ENCODE measurements at regions not wholly inside any gene's neighbourhood (a gene's known extent, or its start where the extent isn't known, plus 50 kb on each side); places are given as distances from the start of the nearest gene placed in this dataset.

GRCh38 chr2:64394153-64394552 is 59.8 kb upstream of the LGALSL start:
- DNase-seq (ENCODE audit: low read depth in 1 of 2, low spot score in 1 of 2), result no peak
- H3K27me3 ChIP-seq, result peaks cover 52% of the 10 kb centered on the region
- H3K36me3 ChIP-seq, result no peaks in the 10 kb centered on the region
- no peak overlapping the region for H3K27ac ChIP-seq
- no peak overlapping the region for H3K4me3 ChIP-seq
- H3K9me3 ChIP-seq (ENCODE audit: low read depth), result no peaks in the 10 kb centered on the region
- no peak for TF ChIP-seq CTCF (IDR thresholded peaks at IDR 0.05; ENCODE audit: low read depth, low read length)
- no peaks in the 10 kb centered on the region for H3K4me1 ChIP-seq (ENCODE audit: low read depth)

GRCh38 chr2:64396001-64396400 is 58.0 kb upstream of the LGALSL start:
- Histone ChIP-seq H3K27me3 (peaks cover 60% of the 10 kb centered on the region), H3K9me3 (ENCODE audit: low read depth) (no peaks in the 10 kb centered on the region), H3K4me3 (no peak overlapping the region), H3K4me1 (ENCODE audit: low read depth) (peaks cover 12% of the 10 kb centered on the region), H3K36me3 (no peaks in the 10 kb centered on the region), H3K27ac (no peak overlapping the region)
- no peak for TF ChIP-seq CTCF (IDR thresholded peaks at IDR 0.05; ENCODE audit: low read depth, low read length)
- DNase-seq (ENCODE audit: low read depth in 1 of 2, low spot score in 1 of 2), result no peak

- Histone ChIP-seq H3K4me1 (ENCODE audit: low read depth) (peaks cover 17% of the 10 kb centered on the region), H3K4me3 (no peak overlapping the region), H3K36me3 (no peaks in the 10 kb centered on the region), H3K27ac (no peak overlapping the region), H3K27me3 (peaks cover 60% of the 10 kb centered on the region), H3K9me3 (ENCODE audit: low read depth) (no peaks in the 10 kb centered on the region)
- TF ChIP-seq CTCF (IDR thresholded peaks at IDR 0.05; ENCODE audit: low read depth, low read length), result no peak
- DNase-seq (ENCODE audit: low read depth in 1 of 2, low spot score in 1 of 2), result no peak
Measured at GRCh38 chr2:64396551-64396950, 57.4 kb upstream of the LGALSL start.

- no peaks in the 10 kb centered on the region for H3K9me3 ChIP-seq (ENCODE audit: low read depth)
- no peak overlapping the region for H3K27ac ChIP-seq
- no peak for TF ChIP-seq CTCF (IDR thresholded peaks at IDR 0.05; ENCODE audit: low read depth, low read length)
- H3K36me3 ChIP-seq, result no peaks in the 10 kb centered on the region
- H3K27me3 ChIP-seq, result peaks cover 48% of the 10 kb centered on the region
- peaks cover 27% of the 10 kb centered on the region for H3K4me1 ChIP-seq (ENCODE audit: low read depth)
- no peak for DNase-seq (ENCODE audit: low read depth in 1 of 2, low spot score in 1 of 2)
- no peak overlapping the region for H3K4me3 ChIP-seq
Measured at GRCh38 chr2:64398516-64399129, 55.3 kb upstream of the LGALSL start.

GRCh38 chr2:64399521-64399920 is 54.4 kb upstream of the LGALSL start:
- H3K4me1 ChIP-seq (ENCODE audit: low read depth), result peaks cover 36% of the 10 kb centered on the region
- no peaks in the 10 kb centered on the region for H3K9me3 ChIP-seq (ENCODE audit: low read depth)
- H3K27ac ChIP-seq, result no peak overlapping the region
- DNase-seq (ENCODE audit: low read depth in 1 of 2, low spot score in 1 of 2), result no peak
- H3K36me3 ChIP-seq, result no peaks in the 10 kb centered on the region
- peaks cover 39% of the 10 kb centered on the region for H3K27me3 ChIP-seq
- TF ChIP-seq CTCF (IDR thresholded peaks at IDR 0.05; ENCODE audit: low read depth, low read length), result no peak
- H3K4me3 ChIP-seq, result no peak overlapping the region
